ENCODE measurements at regions not wholly inside any gene's neighbourhood (a gene's known extent, or its start where the extent isn't known, plus 50 kb on each side); places are given as distances from the start of the nearest gene placed in this dataset.
"Not testable (repeated sequence)": the region's sequence is repeated elsewhere in the genome, so short reads cannot be mapped to it uniquely, and the experiment has no call there.

DNA sequence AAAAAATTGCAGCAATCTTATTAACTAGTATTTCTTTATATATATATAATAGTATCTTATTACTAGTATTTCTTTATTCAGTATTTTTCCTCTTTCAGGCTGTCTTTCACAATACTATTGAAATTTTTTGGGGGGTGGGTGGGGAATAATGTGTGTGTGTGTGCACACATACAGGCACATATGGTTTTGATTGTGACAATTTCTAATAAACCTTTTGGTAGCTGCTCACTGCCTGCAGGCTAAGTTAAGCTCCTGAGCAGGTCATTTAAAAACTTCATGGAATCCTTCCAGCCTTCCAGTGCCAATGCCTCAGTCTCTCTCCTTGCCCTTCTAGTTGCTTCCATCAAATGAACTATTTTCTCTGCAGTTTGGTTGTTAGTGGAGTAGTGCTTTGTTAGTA lies 490.1 kb downstream of the PCNX1 start:
- DNase-seq (ENCODE audit: low read depth) = no peak
- H3K4me3 ChIP-seq (ENCODE audit: low read depth, low read length) = no peak overlapping the region
- TF ChIP-seq, protein P1, sequence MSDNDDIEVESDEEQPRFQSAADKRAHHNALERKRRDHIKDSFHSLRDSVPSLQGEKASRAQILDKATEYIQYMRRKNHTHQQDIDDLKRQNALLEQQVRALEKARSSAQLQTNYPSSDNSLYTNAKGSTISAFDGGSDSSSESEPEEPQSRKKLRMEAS (IDR thresholded peaks at IDR 0.05; ENCODE audit: low read depth, low read length) = no peak
- TF ChIP-seq MYC (IDR thresholded peaks at IDR 0.05; ENCODE audit: low read depth, low read length) (no peak), POLR2A (IDR thresholded peaks at IDR 0.05; ENCODE audit: extremely low read depth, insufficient read length) (no peak)
- TF ChIP-seq, protein P2, sequence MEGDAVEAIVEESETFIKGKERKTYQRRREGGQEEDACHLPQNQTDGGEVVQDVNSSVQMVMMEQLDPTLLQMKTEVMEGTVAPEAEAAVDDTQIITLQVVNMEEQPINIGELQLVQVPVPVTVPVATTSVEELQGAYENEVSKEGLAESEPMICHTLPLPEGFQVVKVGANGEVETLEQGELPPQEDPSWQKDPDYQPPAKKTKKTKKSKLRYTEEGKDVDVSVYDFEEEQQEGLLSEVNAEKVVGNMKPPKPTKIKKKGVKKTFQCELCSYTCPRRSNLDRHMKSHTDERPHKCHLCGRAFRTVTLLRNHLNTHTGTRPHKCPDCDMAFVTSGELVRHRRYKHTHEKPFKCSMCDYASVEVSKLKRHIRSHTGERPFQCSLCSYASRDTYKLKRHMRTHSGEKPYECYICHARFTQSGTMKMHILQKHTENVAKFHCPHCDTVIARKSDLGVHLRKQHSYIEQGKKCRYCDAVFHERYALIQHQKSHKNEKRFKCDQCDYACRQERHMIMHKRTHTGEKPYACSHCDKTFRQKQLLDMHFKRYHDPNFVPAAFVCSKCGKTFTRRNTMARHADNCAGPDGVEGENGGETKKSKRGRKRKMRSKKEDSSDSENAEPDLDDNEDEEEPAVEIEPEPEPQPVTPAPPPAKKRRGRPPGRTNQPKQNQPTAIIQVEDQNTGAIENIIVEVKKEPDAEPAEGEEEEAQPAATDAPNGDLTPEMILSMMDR (IDR thresholded peaks at IDR 0.05; ENCODE audit: low read depth, low read length) = no peak

DNA sequence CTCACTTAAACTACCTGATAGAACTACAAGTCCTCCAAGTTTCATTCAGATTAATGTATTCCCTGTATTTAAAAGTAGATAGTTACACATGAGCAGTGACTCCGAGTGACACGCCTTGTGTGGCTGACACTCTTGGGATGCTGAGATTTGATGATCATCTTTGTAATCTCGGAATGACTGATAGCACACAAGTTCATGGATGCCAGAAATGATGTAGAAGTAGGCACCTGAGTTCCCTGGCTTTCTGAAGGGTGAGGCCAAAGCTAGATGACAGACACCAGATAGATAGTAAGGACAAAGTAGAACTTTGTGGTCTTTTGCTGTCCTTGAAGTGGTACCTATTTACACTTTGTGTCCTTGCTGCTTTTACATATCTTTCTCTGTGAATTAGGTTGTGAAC lies 491.2 kb downstream of the PCNX1 start:
- TF ChIP-seq, protein P1 (IDR thresholded peaks at IDR 0.05; ENCODE audit: low read depth, low read length) = no peak
- TF ChIP-seq POLR2A (IDR thresholded peaks at IDR 0.05; ENCODE audit: extremely low read depth, insufficient read length) (no peak), MYC (IDR thresholded peaks at IDR 0.05; ENCODE audit: low read depth, low read length) (no peak)
- TF ChIP-seq, protein P2 (IDR thresholded peaks at IDR 0.05; ENCODE audit: low read depth, low read length) = no peak
- DNase-seq (ENCODE audit: low read depth) = no peak
- H3K4me3 ChIP-seq (ENCODE audit: low read depth, low read length) = no peak overlapping the region

DNA sequence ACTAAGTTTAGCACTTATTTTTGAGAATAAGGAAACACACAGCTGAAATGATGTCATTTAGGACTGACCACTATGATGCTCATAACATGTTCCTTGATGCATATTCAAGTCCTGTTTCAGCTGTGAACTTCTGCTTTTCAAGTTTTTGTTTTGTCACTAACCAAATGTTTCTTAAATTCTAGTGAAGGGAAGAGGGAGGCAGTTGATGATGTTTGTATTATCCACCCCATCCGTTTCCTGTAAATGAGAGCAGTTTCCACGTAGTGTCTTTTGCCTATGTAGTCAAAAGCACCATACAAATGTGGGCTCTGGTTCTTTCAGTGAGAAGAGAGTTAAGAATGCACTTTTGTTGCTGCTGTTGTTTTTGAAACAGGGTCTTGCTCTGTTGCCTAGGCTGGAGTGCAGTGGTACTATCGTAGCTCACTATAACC lies 491.8 kb downstream of the PCNX1 start:
- TF ChIP-seq, protein P1 (IDR thresholded peaks at IDR 0.05; ENCODE audit: low read depth, low read length) = no peak
- TF ChIP-seq MYC (IDR thresholded peaks at IDR 0.05; ENCODE audit: low read depth, low read length) (no peak), POLR2A (IDR thresholded peaks at IDR 0.05; ENCODE audit: extremely low read depth, insufficient read length) (no peak)
- TF ChIP-seq, protein P2 (IDR thresholded peaks at IDR 0.05; ENCODE audit: low read depth, low read length) = no peak
- peak; percentile 63 for DNase-seq (ENCODE audit: low read depth)
- no peak overlapping the region for H3K4me3 ChIP-seq (ENCODE audit: low read depth, low read length)

DNA sequence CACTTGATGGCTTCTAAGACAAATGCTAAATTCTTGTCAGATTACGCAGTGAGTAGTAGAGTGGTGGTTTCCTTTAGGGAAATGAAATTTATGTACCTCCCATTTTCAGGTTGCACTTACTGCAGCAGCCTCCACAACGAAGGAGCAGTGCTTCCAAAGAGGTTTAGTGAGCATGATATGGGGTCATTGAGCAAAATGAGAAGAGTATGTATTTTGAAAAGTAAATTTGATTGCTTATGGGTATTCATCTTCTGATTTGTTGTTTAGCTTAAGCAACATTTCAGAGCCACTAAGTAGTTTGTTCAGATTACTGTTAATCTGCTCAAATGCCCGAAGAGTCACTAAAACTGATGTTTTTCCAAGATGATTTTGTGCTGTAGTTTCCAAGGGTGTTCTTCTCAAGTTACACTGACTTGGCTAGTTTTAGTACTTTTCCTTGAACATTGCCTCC lies 493.6 kb downstream of the PCNX1 start:
- TF ChIP-seq POLR2A (IDR thresholded peaks at IDR 0.05; ENCODE audit: extremely low read depth, insufficient read length) = no peak
- no peak for DNase-seq (ENCODE audit: low read depth)

DNA sequence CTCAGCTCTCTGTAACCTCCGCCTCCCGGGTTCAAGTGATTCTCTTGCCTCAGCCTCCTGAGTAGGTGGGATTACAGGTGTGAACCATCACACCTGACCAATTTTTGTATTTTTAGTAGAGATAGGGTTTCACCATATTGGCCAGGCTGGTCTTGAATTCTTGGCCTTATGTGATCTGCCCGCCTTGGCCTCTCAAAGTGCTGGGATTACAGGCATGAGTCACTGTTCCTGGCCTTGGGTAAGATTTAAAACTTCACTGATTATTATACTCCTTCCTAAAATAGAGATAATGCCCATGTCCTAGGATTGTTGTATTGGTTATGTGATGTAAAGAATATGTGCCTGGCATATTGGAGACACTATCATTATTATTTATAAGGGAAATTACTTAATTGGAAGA lies 495.2 kb downstream of the PCNX1 start:
- DNase-seq (ENCODE audit: low read depth); H3K4me3 ChIP-seq (ENCODE audit: low read depth, low read length): not testable (repeated sequence)

More for the DNA sequence above, 493.6 kb downstream of the PCNX1 start:
- no peak overlapping the region for H3K4me3 ChIP-seq (ENCODE audit: low read depth, low read length)

DNA sequence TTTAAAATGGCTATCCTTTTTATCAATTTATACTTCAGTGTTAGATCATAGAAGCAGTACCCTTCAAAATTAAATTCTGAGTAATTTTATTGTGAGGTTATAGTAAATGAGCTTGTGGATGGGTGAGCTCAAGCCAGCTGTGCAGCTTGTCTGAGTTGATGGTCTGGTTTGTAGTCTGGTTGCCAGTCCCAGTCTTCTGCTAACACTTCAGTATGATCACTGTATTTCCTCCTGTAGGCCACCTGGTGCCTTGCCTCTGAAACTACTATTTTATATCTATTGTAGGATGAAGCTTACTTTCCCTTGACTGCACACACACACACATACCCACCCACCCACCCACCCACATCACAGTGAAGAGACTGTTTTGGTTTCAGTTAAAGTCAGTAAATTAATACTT lies 496.4 kb downstream of the PCNX1 start:
- peak; percentile 34 for DNase-seq (ENCODE audit: low read depth)
- no peak overlapping the region for H3K4me3 ChIP-seq (ENCODE audit: low read depth, low read length)
- TF ChIP-seq, protein P1 (IDR thresholded peaks at IDR 0.05; ENCODE audit: low read depth, low read length) = no peak
- TF ChIP-seq MYC (IDR thresholded peaks at IDR 0.05; ENCODE audit: low read depth, low read length) (no peak), POLR2A (IDR thresholded peaks at IDR 0.05; ENCODE audit: extremely low read depth, insufficient read length) (no peak)
- TF ChIP-seq, protein P2 (IDR thresholded peaks at IDR 0.05; ENCODE audit: low read depth, low read length) = no peak

DNA sequence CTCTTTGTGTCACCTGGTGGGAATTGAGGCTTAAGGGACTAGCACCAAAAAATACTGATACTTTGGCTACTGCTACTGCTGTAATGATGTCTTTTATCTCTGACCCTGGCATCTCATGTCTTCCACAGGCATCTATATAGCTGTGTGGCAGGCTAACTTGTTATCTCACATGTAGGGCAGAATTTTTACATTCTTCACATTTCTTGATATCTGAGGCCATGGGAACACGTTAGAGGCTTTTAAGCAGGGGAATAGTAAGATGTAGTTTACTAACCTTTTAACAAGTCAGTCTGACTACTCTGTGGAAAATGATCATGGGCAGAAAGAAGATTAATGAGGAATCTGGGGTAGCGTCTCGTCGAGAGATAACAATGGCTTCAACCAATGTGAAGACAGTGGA lies 498.4 kb downstream of the PCNX1 start:
- H3K4me3 ChIP-seq (ENCODE audit: low read depth, low read length) = no peak overlapping the region
- TF ChIP-seq, protein P1 (IDR thresholded peaks at IDR 0.05; ENCODE audit: low read depth, low read length) = no peak
- TF ChIP-seq MYC (IDR thresholded peaks at IDR 0.05; ENCODE audit: low read depth, low read length) (no peak), POLR2A (IDR thresholded peaks at IDR 0.05; ENCODE audit: extremely low read depth, insufficient read length) (no peak)
- TF ChIP-seq, protein P2 (IDR thresholded peaks at IDR 0.05; ENCODE audit: low read depth, low read length) = no peak
- no peak for DNase-seq (ENCODE audit: low read depth)

Measured in NB4 (cell line).